Large intestine (tissue), 3 donors: ENCODE measurements at regions not wholly inside any gene's neighbourhood (a gene's known extent, or its start where the extent isn't known, plus 50 kb on each side); places are given as distances from the start of the nearest gene placed in this dataset.

ENCODE experiments used
- DNase-seq, 2 donors: peaks; one replicate each; pipeline versions ENCODE4 v3.0.0 to v3.0.0-alpha.2; 2013
- H3K27ac ChIP-seq: one replicate; pipeline ENCODE4 v1.5.1; 2013; ENCODE audit warnings: low read length
- H3K27me3 ChIP-seq: 2 replicates; pipeline ENCODE4 v1.6.1; 2013; ENCODE audit warnings: low read length; ENCODE audit not compliant: control insufficient read depth, insufficient read depth
- H3K36me3 ChIP-seq: 2 replicates; pipeline ENCODE4 v1.6.1; 2013; ENCODE audit warnings: low read length; ENCODE audit not compliant: control insufficient read depth, insufficient read depth
- H3K4me1 ChIP-seq: one replicate; pipeline ENCODE4 v1.6.1; 2013; ENCODE audit warnings: low read length; ENCODE audit not compliant: control insufficient read depth, insufficient read depth
- H3K4me3 ChIP-seq: one replicate; pipeline ENCODE4 v1.5.1; 2013; ENCODE audit warnings: low read length
- H3K9me3 ChIP-seq: one replicate; pipeline ENCODE4 v1.6.1; 2013; ENCODE audit warnings: mild to moderate bottlenecking, low read depth, low read length, moderate library complexity; ENCODE audit not compliant: control insufficient read depth
- WGBS: methylation state at CpG from one replicate; pipeline ENCODE4 v1.1.5; 2013; ENCODE audit warnings: low lambda C conversion rate; ENCODE audit not compliant: insufficient coverage; 5-methylcytosine and 5-hydroxymethylcytosine counted together

DNA sequence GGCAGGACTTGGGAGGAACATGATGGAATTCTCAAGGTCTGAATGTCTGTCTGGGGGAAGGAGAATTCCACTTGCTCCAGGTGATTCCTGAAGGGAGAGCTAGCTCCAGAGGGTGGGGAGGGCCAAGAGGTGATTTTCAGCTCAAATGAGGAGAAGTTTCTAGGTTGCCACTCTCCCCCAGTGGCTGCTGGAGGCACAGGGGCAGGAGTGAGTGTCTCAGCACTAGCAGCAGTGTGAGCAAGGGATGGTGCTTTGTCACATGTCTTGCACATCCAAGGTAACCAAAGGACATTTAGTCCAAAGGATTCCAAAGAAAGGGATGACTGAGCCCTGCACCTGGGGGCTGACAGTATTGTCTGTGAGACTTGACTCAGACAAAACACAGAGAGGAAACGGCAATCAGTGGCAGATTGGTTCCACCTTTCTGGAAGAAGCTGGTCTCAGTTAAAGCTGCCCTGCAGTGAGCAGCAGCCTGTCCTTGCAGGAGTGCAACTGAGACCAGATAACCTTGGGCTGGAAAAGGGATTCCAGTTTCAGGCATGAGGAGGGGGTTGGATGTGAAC, 51.2 kb upstream of the PCBD1 start:
- H3K4me3 ChIP-seq, result no peak overlapping the region
- H3K36me3 ChIP-seq, result no peaks in the 10 kb centered on the region
- no peaks in the 10 kb centered on the region for H3K27me3 ChIP-seq
- no peak for DNase-seq
- no peaks in the 10 kb centered on the region for H3K4me1 ChIP-seq
- WGBS, result no CpG with 5 or more reads among the region's 1 CpG
- no peak overlapping the region for H3K27ac ChIP-seq
- no peaks in the 10 kb centered on the region for H3K9me3 ChIP-seq

DNA sequence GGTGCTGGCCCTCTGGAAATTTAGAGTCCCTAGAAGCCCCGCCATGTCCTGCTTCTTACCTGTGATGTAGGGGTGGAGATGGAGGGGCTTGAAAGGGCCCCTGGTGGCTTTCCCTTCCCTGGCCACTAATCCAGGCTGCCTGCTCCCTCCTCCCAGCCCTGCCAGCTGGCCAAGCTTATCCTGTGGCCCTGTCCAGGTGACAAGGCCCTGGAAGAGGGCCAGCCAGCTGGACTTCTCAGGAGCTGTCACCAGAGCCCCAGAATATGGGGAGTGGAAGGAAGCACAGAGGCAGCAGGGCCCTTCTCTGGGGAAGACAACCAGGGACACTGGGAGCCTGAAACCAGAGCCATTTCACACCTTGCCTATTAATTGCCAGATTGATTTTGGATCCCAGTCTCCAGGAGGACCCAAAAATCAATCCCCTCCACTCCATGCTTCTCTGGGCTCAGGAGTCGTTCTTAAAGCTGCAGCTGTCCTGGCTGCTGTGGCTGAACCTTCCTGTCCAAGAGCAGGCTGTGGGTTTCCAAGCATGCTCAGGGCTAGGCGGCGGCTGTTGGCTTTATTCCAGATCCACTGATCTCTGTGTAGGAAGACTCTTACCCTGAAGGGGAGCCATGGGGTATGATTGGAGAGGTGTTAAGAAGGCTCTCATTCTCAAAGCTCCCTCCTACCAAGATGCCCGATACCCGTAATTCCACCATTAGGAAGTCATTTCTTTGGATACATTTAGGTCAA, 52.6 kb upstream of the PCBD1 start:
- WGBS, result no CpG with 5 or more reads among the region's 6 CpGs
- H3K9me3 ChIP-seq, result no peaks in the 10 kb centered on the region
- H3K27me3 ChIP-seq, result no peaks in the 10 kb centered on the region
- no peaks in the 10 kb centered on the region for H3K36me3 ChIP-seq
- no peak overlapping the region for H3K27ac ChIP-seq
- no peak overlapping the region for H3K4me3 ChIP-seq
- peak in 1 of 2 donors; percentile 49 for DNase-seq
- H3K4me1 ChIP-seq, result no peaks in the 10 kb centered on the region

DNA sequence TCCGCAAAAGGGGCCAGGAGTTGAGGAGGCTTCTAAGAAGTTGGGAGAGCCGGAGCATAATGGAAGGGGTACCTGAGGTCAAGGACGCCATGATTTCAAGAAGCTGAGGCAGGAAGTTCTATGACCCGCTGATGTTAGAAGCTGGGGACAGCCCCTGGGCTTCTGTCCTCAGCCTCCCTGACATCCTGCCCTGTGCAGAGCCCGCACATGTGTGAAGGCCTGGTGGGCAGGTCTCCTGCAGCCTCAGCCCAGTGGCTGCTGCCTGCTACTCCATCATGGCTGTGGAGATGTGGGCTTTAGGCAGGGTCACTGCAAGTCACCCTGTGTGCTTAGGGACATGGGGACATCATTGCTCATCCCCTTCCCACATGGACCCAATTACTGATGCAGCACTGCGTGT, 53.8 kb upstream of the PCBD1 start:
- DNase-seq, result no peak
- Histone ChIP-seq H3K36me3 (no peaks in the 10 kb centered on the region), H3K9me3 (no peaks in the 10 kb centered on the region), H3K4me1 (no peaks in the 10 kb centered on the region), H3K27ac (no peak overlapping the region), H3K4me3 (no peak overlapping the region), H3K27me3 (no peaks in the 10 kb centered on the region)
- WGBS, result no CpG with 5 or more reads among the region's 6 CpGs

DNA sequence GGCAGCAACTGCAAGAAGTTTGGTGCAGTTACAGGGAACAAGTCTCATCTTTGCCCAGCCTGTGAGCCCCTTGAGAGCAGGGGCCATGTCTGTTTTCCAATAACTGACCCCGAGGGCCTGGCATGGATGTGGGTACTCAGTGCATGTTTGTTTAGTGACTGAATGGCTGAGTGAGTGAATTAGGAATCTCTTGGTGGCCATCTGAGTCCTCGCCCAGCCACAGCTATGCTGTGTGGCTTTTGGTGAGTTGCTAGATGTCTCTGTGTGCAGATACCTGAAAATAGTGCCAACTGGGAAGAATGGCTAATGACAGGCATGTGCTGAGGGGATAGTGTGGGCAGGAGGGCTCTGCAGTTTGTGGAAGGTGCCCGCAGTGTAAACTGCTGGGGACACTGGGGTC, 54.4 kb upstream of the PCBD1 start:
- no peaks in the 10 kb centered on the region for H3K9me3 ChIP-seq
- H3K27me3 ChIP-seq, result no peaks in the 10 kb centered on the region
- H3K4me3 ChIP-seq, result no peak overlapping the region
- H3K27ac ChIP-seq, result no peak overlapping the region
- H3K4me1 ChIP-seq, result no peaks in the 10 kb centered on the region
- DNase-seq, result no peak
- no CpG with 5 or more reads among the region's 3 CpGs for WGBS
- H3K36me3 ChIP-seq, result no peaks in the 10 kb centered on the region

DNA sequence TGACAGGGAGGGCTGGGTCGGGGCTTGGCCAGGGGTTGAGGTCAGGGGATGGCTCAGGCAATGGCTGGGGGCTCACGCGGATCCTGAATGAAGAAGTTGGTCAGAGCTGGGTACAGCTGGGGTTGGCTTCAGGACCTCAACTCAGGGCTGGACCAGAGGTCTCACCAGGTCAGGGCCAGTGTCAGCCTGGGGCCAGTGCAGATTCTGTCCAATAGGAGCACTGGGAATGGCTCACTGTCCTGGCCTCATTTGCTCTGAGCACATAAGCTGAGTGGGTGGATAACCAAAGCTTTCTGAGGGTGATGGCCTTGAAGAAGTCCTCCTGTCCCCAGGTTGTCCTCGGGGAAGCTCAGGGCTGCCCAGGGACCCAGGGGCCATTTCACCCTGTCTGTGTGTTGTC, 54.9 kb upstream of the PCBD1 start:
- Histone ChIP-seq H3K27me3 (no peaks in the 10 kb centered on the region), H3K27ac (no peak overlapping the region), H3K4me1 (no peaks in the 10 kb centered on the region), H3K4me3 (no peak overlapping the region), H3K36me3 (no peaks in the 10 kb centered on the region), H3K9me3 (no peaks in the 10 kb centered on the region)
- no CpG with 5 or more reads among the region's 4 CpGs for WGBS
- DNase-seq, result no peak

DNA sequence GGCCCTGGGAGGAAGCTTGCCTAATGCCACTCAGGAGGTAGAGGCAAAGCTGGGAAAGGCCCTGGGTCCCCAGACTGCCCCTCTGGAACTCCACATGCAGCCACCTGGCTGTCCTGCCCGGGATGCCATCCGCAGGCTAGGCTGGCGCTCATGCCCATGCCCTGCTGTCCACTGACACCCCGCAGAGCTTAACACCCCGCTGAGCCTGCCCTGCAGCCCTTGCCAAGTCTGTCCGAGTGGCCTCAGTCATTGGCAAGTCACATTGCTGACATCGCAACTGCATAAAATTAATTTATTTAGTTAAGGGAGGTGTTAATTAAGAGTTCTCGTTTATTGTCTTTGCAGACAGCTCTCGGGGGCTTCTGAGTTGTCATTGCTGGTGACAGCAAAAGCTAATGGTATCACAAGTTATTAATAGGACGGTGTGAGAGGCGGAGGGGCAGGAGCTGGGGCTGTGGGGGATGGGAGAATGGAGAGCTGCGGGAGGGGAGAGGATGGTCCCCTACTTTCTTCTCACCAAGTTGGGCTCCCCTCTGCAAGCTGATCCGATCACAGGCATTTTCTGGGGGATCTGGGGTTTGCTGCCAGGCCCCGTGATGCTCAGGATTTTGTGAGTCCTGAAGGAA, 55.6 kb upstream of the PCBD1 start:
- DNase-seq, result no peak
- Histone ChIP-seq H3K9me3 (no peaks in the 10 kb centered on the region), H3K27me3 (no peaks in the 10 kb centered on the region), H3K4me3 (no peak overlapping the region), H3K4me1 (no peaks in the 10 kb centered on the region), H3K36me3 (no peaks in the 10 kb centered on the region), H3K27ac (no peak overlapping the region)
- WGBS, result 70% methylated on average over 2 of the region's 14 CpGs

DNA sequence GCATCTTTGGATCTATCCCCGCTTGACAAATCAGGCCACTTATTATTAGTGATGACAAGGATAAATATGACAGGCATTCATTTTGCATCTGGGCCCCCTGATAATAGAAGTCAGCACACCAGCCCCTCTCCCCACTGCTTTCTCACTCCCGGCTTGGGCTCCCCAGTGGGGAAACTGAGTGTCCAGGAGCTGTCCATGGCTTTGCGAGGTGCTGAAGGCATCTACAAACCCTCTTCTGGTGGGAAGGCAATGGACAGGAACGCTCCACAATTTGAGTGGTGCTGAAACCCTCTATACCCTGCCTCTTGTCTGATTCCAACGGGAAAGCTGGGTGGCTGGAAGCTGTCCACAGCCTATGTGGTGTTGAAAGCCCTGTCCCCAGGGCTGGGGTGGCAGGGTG, 61.7 kb upstream of the PCBD1 start:
- Histone ChIP-seq H3K4me3 (no peak overlapping the region), H3K27me3 (no peaks in the 10 kb centered on the region), H3K4me1 (peaks cover 29% of the 10 kb centered on the region), H3K36me3 (no peaks in the 10 kb centered on the region), H3K27ac (peak overlapping the region; percentile 81), H3K9me3 (no peaks in the 10 kb centered on the region)
- WGBS, result no CpG with 5 or more reads among the region's 5 CpGs
- DNase-seq, result no peak

DNA sequence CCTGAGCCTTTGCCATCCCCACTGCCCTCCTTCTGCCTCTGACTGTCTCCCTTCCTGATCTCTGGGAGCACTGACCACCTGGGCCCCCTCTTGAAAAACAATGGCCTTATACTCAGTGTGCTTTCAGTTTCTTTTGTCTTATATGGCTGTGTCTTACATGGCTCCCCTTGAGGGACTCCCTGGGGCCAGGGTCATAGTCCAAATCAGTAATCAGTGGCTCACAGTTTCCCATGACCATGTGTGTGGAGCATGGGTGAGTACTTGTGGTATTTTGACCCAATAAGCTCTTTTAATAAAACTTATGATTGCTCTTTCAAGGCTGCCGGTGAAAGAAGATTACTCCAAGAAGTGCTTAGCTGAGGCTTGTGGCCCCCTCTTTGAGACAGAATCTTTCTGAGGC, 62.4 kb upstream of the PCBD1 start:
- DNase-seq, result peak; percentile 93 to 97
- no peaks in the 10 kb centered on the region for H3K27me3 ChIP-seq
- no peaks in the 10 kb centered on the region for H3K36me3 ChIP-seq
- H3K4me1 ChIP-seq, result peaks cover 29% of the 10 kb centered on the region
- no peak overlapping the region for H3K4me3 ChIP-seq
- peak overlapping the region; percentile 81 for H3K27ac ChIP-seq
- H3K9me3 ChIP-seq, result no peaks in the 10 kb centered on the region
- no CpG with 5 or more reads among the region's 1 CpG for WGBS

DNA sequence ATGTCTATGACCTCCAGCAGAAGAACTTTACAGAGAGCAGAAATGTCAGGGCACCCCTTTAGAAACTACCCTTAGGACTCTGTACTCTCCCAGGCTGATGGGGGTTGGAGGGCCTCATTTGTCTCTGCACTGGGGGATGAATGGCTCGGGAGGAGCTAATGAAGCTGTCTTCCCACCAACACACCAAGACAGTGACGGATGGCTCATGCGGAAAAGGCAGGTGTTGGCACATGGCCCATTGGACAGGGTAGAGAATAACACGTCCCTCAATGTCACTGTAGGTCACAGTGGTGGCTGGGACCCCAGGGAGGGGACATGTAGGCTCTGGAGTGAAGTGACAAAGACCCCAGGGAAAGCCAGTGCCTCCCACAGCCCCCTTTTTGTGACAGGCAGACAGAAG, 64.0 kb upstream of the PCBD1 start:
- Histone ChIP-seq H3K36me3 (no peaks in the 10 kb centered on the region), H3K27me3 (no peaks in the 10 kb centered on the region), H3K9me3 (no peaks in the 10 kb centered on the region), H3K4me3 (no peak overlapping the region), H3K27ac (peak overlapping the region; percentile 81), H3K4me1 (peaks cover 29% of the 10 kb centered on the region)
- peak; percentile 65 to 79 for DNase-seq
- WGBS, result no CpG with 5 or more reads among the region's 4 CpGs

DNA sequence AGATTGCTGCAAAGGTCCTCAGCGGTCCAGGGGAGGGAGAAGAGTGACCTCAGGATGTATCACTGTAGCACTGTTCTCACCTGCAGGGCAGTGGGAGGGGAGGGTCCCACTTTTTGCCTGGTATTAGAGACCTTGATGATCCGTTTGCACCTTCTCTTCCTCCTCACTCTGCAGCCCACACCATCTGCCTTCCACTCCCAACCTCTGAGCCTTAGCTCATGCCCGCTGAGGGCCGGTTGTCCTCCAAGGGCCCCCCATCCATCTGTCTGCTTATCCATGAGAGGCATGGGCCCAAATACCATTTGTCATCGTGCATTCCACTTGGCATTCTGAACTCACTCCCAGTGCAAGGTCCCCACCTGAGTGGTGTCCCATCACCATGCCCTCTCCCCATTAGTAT, 64.6 kb upstream of the PCBD1 start:
- peak overlapping the region; percentile 81 for H3K27ac ChIP-seq
- no peaks in the 10 kb centered on the region for H3K27me3 ChIP-seq
- H3K4me3 ChIP-seq, result no peak overlapping the region
- WGBS, result no CpG with 5 or more reads among the region's 5 CpGs
- no peak for DNase-seq
- no peaks in the 10 kb centered on the region for H3K9me3 ChIP-seq
- no peaks in the 10 kb centered on the region for H3K36me3 ChIP-seq
- H3K4me1 ChIP-seq, result peaks cover 29% of the 10 kb centered on the region
